GM10266 (cell line): ENCODE measurements at regions not wholly inside any gene's neighbourhood (a gene's known extent, or its start where the extent isn't known, plus 50 kb on each side); places are given as distances from the start of the nearest gene placed in this dataset.

ENCODE experiments used
- DNase-seq: peaks from one replicate; pipeline ENCODE4 v3.0.0; 2012; ENCODE audit errors: extremely low spot score
- TF ChIP-seq, protein P1 (sequence below): IDR thresholded peaks from 2 replicates; pipeline ENCODE4 v1.5.1; 2012; ENCODE audit warnings: mild to moderate bottlenecking, low read depth; ENCODE audit not compliant: control insufficient read depth, insufficient read depth; ENCODE audit errors: missing control alignments

GRCh38 chr18:76771192-76771799, 51.1 kb upstream of the ZNF236 start:
- TF ChIP-seq, protein P1, sequence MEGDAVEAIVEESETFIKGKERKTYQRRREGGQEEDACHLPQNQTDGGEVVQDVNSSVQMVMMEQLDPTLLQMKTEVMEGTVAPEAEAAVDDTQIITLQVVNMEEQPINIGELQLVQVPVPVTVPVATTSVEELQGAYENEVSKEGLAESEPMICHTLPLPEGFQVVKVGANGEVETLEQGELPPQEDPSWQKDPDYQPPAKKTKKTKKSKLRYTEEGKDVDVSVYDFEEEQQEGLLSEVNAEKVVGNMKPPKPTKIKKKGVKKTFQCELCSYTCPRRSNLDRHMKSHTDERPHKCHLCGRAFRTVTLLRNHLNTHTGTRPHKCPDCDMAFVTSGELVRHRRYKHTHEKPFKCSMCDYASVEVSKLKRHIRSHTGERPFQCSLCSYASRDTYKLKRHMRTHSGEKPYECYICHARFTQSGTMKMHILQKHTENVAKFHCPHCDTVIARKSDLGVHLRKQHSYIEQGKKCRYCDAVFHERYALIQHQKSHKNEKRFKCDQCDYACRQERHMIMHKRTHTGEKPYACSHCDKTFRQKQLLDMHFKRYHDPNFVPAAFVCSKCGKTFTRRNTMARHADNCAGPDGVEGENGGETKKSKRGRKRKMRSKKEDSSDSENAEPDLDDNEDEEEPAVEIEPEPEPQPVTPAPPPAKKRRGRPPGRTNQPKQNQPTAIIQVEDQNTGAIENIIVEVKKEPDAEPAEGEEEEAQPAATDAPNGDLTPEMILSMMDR, result no peak
- DNase-seq, result no peak

DNA sequence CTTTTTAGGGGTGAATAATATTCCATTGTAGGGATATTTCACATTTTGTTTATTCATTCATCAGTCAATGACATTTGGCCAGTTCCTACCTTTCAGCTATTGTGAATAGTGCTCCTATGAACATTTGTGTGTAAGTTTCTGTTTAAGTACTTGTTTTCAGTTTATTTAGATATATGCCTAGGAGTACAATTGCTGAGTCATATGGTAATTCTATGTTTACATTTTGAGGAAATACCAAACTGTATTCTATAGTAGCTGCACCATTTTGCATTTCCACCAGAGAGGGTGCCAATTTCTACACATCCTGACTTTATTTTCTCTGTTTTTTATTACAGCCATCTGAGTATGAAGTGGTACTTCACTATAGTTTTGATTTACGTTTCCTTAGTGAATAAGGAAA, 54.4 kb upstream of the ZNF236 start:
- no peak for DNase-seq
- TF ChIP-seq, protein P1, result no peak

- no peak for DNase-seq
- TF ChIP-seq, protein P1, result no peak
Observed at GRCh38 chr18:76766429-76766828, 55.9 kb upstream of the ZNF236 start.

GRCh38 chr18:76765649-76766048, 56.7 kb upstream of the ZNF236 start:
- no peak for DNase-seq
- TF ChIP-seq, protein P1, result no peak

- TF ChIP-seq, protein P1, result no peak
- no peak for DNase-seq
Observed at GRCh38 chr18:76764291-76764901, 58.0 kb upstream of the ZNF236 start.

DNA sequence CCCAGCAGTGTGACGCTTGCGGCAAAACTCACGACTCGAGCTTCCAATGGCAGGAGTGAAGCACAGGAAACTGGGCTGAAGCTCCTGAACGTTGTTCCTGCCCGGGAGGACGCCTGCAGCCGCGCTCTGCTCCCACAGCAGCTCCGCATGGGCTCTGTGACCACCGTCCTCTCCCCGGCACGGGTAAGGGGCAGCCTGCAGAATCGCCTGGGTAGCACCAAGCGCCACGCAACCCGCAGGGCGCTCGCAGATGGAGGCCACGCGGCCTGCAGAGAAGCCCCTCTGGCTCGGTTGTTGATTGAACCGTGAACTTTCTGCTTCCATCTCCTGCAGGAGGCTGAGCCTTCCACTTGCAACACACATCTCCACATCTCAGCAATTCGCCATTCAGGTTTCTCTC, 63.3 kb upstream of the ZNF236 start:
- no peak for DNase-seq

DNA sequence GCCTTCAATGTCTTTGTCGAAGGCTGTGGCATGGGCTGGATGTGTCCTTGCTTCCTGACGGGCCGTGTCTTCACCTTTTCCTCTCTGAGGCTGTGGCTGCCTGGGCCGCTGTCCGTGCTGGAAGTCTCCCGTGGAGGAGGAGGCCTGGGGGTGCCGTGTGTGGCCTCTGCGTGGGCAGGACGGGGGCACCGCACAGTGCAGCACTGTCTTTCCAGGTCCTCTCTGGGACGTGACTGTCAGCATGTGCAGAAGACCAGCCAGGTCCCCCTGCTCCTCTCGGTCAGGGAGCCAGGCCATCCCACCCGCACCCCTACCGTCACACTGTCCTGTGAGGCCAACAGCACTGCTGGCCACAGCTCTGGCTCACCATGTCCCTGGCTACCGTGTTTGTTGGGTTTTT, 64.4 kb upstream of the ZNF236 start:
- TF ChIP-seq, protein P1, result no peak
- DNase-seq, result no peak

More for the DNA sequence above, 63.3 kb upstream of the ZNF236 start:
- TF ChIP-seq, protein P1, result no peak
